GM12872 (cell line): ENCODE measurements at regions not wholly inside any gene's neighbourhood (a gene's known extent, or its start where the extent isn't known, plus 50 kb on each side); places are given as distances from the start of the nearest gene placed in this dataset.

Experiments used
- TF ChIP-seq, protein P1 (sequence below): IDR thresholded peaks from 3 replicates; pipeline ENCODE4 v1.5.1; 2011; ENCODE audit warnings: low read depth, mild to moderate bottlenecking, low read length, moderate library complexity; ENCODE audit not compliant: insufficient read depth

DNA sequence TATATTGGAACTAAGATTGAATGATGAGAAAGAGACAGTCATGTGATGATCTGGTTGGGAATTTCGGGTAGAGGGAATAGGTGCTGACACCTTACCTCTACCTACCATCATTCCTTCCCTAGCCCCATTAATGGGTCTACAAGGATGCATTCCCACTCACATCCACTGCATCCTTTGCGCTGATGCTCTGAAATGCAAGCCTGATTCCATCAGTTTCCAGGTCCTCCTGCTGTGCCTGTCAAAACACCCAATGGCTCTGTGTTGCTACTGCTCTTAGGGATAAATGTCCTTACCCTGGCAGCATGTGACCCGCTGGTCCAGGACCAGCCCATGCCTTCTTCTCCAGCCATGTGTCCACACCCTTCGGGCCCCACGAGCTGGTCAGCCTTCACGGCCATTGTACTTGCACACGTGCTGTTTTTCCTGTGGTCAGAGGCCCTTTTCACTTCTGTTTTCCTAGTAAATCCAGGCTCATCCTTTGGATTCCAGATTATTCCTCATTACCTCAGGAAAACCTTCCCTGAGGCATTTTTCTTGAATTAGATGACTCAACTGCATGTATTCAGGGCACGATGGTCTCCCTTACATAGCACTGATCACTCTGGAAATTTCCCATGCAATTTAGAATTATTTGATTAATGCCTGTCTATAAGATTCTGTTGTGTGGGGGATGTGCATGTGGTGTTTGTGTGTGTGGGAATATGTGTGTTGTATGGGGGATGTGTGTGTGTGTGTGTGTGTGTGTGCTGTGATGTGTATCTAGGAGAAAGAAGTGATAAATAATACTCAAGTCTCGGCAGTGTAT is 185.0 kb downstream of the DIRAS2 start:
- TF ChIP-seq, protein P1, sequence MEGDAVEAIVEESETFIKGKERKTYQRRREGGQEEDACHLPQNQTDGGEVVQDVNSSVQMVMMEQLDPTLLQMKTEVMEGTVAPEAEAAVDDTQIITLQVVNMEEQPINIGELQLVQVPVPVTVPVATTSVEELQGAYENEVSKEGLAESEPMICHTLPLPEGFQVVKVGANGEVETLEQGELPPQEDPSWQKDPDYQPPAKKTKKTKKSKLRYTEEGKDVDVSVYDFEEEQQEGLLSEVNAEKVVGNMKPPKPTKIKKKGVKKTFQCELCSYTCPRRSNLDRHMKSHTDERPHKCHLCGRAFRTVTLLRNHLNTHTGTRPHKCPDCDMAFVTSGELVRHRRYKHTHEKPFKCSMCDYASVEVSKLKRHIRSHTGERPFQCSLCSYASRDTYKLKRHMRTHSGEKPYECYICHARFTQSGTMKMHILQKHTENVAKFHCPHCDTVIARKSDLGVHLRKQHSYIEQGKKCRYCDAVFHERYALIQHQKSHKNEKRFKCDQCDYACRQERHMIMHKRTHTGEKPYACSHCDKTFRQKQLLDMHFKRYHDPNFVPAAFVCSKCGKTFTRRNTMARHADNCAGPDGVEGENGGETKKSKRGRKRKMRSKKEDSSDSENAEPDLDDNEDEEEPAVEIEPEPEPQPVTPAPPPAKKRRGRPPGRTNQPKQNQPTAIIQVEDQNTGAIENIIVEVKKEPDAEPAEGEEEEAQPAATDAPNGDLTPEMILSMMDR, result no peak

DNA sequence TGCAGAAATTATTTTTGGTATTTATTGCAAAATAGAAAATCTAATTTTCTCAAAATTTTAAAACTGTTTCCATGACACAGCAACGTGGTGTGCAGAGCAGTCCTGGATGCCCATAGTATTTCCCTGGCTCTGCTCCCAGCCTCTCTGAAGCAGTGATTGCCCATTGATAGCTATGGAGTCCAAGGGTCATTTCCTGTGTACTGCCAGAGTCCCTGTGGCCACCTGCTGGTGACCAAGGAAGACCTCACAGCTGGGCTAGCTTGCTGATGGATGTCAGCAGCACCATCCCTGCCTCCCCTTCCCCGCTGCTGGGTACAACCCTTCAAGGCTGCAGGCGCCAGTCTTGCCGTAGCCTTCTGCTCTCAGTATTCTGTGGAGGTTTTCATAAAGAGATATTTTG is 184.1 kb downstream of the DIRAS2 start:
- TF ChIP-seq, protein P1, result peak; percentile 42

DNA sequence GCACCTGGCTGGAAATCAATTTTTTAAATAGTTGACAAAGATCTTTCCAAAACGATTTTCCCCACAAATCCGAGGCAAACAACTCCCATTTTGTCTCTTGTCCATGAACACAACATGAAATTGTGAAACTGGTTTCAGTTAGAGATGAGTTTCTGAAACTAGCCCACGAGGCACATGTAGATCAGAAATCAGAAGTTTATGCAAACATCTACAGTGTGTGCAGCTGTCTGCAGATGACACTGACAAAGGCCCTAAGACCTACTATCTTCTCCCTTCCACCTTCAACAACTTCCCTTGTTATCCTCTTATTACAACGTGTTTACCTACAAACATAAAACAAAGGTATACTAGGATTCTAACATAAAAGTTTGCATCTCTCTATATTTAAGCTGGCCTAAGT is 183.3 kb downstream of the DIRAS2 start:
- TF ChIP-seq, protein P1, result no peak

DNA sequence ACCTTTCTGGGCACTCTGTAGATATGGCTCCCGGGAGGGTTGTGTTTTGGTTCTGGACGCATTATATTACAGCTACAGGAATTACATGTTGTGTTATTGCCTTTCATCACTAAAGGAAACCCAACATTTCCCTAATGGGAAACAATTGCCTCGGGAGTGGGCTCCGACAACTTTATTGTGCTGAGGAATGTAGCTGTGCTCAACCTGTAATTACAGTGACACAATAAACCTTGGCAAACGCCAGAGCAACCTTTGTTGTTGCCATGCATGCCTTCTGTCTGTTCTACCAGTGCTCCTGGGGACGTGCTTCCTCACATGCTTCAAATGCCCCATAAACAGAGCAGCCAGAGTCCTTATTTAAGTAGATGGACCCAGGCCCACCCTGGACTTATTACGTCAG is 182.4 kb downstream of the DIRAS2 start:
- TF ChIP-seq, protein P1, result no peak

DNA sequence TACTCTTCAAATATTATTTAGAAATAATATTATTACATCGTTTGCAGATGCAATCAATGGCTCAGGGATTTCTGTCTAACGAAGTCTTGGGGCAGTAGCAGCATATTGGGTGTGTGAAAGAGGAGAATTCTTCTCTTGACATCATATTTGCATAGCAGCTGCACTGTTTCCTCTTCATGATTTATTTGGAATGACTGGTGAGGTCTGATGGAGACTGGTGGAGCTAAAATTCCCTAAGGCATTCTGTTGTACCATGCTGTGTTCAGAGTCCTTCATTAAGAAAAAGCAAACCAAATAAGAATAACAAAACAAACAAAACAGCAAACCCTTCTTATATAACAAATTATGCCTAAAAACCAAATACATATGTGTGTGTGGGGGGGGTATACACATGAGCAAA is 177.6 kb downstream of the DIRAS2 start:
- TF ChIP-seq, protein P1, result no peak

DNA sequence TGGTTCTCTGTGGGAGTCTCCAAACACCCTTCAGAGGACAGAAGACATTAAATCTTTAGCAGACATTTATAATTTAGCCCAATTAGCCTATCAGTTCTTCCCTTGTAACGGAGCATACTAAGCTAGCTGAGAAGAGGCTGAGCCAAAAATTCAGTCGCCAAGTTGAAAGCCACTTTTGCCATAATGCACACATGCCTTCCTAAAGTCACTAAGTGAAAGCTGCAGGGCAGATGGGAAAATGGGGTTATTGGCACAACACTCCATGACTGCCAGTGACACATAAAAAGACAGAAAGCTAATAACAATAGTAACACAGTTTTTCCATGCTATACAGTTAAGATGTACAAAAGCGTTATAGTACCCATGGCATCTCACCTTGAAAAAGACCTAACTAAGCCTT is 176.2 kb downstream of the DIRAS2 start:
- TF ChIP-seq, protein P1, result no peak

DNA sequence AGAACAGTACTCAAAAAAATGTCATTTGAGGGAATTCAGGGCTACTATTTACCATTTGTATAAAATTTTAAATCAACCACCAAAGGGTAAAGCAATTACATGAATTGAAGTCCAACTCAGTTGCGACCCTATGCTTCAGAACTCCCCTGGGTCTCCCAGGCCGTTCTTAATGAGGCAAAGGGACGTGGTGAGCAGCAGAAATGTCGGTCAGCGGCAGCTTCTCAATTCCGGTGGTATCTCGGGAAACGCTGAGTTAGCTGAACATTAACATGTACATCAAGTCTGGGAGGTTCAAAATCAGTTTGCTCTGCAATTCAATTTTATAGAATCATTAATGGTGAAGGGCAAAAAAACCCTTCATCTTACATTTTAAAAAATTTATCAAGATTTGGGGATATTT is 173.2 kb downstream of the DIRAS2 start:
- TF ChIP-seq, protein P1, result no peak
